IPS DF 4.7 (cell line): ENCODE measurements at regions not wholly inside any gene's neighbourhood (a gene's known extent, or its start where the extent isn't known, plus 50 kb on each side); places are given as distances from the start of the nearest gene placed in this dataset.
A peak's percentile ranks its signal among the peaks of the same experiment; 100 is the strongest.

ENCODE experiments used
- DNase-seq: peaks from one replicate; pipeline ENCODE4 v3.0.0-alpha.2; 2013; ENCODE audit warnings: low spot score; ENCODE audit errors: extremely low read depth

DNA sequence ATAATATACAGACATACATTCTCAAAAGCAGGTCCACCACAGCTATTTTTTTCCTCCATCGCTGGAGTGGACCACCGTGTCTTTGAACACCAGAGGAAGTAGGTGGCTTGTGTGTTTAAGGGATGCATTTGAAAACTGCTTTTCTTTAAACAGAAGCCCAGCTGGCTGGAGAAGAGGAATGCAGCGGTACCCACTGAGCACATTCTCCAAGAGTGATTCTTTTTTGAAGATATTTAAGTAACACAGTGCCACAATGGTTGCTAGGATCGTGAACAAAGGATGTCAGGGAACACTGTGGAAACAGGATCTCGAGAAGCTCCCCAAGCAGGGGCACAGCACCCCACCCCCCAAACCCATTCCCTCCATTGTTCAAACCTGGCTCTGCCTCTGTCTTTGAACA is 286.6 kb upstream of the PWP1 start:
- DNase-seq: no peak

DNA sequence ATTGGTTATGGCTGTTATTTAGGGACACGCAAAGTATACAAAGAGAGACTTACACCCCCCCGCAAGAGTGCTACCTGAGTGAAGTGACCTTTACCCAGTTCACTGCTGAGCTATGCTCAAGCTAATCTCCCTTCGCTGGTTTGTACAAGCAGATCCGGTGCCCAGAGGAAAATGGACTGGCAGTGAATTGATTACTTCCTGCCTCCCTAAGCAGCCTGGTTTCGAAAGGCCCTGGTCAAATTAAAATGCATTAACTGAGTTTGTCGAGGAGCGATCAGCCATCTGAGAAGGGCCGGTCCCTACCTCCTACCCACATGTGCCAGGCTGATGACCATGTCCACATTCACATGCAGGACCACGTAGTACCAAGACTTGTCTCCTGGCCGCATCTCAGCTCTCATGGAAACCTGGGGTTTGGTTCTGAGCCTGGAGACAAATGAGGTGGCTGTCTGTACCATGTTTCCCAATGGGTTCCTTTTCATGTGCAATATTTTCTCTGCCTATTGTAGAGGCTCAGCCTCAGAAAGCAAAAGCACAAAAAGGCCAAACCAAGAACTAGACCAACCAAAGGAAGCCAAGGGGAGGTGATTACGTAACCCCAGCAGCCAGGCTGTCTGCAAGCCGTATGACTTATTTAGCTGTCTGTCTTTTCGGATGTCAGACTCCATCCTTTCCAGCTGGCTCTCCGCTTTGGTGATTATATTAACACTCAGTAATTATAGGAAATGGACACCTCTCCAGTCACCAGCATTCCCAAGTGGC is 284.7 kb upstream of the PWP1 start:
- no peak for DNase-seq

DNA sequence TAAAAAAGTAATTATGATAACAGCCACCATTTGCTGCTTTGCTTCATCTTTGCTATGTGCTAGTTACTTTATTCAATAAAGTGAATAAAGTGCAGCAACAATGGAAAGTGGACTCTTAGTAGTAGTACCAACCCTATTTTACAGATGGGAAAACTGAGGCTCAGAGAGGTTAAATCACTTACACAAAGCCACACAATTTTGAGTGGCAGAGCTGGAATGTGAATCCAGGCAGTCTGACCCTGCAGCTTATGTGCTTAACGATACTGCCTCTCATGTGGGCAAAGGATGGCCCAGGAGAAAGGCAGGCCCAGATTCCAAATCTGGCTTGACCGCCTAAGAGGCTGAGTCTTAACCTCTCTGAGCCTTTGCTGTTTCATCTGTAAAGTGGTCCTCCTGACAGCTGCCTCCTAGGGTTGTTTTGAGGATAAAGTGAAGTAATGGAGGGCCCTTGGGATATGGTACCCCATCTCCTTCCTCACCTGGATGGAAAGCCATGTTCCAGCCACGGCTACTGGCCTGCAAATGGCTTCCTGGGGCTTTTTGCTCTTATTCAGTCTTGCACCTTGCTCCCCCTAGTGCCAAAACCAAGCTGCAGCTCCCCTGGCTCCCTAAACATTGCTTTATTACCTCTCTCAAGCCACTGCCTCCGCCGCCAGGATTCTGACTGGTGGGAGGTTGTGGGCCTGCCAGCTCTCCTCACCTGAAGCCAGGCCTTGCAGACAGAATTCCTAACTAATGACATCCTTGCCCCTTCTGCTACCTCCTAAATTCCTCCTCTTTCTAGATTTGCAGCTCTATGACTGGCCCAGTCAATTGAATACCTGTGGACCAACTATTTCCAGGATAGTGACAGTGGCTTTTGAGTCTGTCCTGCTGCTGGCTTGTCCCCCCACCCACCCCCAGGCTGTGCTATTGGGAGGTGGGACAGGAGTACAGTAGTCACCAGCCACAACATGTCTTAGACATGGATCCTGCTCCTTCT is 283.3 kb upstream of the PWP1 start:
- peak; percentile 62 for DNase-seq

DNA sequence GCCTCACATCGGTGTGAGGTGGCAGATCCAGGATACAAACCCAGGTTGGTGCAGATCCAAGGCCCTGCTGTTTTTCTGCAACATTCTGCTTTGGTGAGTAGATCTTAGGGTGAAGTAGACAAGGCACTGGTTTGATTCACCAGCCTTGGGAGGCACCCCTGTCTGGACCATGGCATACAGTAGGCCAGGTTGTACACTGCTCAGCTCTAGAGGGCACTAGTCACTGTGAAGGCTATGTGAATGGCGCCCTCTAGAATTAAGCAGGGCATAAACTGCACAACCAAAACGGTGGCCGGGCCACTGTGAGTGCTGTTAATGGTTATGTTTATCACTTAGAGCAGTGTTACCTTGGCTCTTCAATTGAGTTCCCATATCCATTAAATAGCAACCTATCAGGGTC is 280.6 kb upstream of the PWP1 start:
- no peak for DNase-seq

DNA sequence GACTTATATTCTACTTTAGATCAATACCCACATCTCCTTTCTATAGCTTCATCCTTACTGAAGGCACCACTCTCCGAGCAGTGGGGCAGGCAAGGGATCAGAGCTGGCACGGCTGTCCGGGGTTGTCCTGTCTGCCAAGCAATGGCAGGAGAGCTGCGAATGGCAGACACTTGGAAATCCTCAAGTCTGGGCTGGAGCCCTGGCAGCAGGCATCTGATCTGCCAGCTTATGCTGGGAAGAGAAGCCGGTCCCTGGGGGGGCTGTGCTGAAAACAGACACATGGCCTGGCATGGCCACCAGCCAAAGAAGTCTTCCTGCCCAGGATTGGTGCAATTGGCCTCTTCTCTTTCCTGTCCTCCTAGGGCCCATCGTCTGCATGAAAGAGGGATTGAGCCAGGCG is 280.2 kb upstream of the PWP1 start:
- DNase-seq: no peak

DNA sequence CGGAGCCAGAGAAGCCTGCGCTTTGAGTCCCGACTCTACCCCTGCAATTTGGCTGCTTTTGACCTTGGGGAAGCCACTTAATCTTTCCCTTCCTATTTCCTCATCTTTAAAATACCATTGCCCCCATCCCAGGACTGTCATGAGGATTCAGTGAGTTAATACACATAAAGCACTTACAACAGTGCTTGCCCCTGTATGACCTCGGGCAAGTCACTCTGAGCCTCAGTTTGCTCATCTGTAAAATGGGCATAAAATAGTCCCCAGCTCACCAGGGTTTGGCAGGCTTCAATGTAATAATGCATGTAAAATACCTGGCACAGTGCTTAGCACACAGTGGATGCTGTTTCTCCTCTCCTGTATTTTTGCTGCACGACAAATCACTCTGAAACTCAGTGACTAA is 278.7 kb upstream of the PWP1 start:
- DNase-seq: no peak

DNA sequence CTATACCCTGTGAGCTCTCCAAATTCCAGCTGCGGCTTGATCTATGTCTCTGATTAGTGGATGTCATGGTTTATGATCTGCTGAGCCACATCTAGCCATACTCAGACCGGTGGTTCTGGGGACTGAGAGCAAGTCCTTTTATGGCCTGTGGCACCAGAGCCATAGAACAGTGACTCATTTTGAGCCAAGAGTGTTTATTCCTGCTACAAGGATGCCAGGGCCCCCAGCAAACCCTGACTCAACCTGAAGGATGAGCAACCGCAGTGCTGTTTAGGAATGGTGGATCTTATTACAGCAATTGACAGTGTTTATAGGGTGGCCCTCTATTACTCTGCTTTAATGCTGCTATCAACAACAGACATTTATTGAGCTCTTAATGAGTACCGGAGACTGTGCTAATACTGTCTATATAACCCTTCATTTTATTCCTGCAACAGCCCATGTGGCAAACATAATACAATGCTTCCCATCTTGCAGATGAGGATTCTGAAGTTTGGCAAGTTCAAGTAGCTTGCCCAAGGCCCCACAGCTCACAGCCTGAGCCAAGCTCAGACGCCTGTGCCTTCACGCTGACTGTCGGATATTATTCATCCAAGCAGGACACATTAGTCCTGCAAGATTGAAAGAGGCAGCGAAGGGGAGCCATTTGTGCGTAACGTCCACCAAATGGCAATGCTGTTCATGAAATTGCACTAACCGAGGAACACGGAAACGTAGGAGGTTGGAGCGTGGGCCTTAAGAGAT is 273.6 kb upstream of the PWP1 start:
- DNase-seq: no peak

DNA sequence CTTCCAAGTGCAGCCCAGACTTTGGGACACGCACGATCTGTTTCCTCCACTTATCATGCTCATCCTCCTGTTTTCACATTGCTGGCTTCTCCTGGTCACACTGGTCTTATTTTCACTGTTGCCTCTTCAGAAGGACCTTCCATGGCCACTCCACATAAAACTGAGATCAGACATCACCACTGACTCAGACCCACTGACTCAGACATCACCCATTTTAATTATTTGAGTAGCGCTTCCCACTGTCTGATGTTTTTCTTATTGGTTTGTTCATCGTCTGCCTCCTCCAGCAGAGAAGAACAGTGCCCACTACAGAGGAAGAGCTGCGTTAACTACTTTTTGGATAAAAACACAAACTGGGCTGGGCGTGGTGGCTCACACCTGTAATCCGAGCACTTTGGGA is 270.5 kb upstream of the PWP1 start:
- DNase-seq: no peak

DNA sequence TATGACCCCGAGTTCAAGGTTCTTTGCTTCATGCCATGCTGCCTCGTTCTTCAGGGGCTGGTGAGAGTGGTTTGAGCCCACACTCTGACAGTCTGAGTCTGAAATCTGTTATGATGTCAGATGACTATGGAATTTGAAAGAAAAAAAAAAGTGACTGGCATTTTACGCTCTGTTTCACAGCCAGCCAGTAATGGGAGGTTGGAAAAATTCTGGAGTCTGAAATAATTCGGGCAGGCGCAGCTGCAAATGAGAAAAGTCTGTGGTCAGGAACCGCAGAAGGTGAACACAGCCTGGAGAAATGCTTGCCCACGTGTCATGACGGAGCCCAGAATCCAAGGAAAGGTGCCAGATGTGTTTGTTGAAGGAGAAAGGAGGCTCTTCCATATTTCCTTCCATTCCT is 269.8 kb upstream of the PWP1 start:
- DNase-seq: no peak

DNA sequence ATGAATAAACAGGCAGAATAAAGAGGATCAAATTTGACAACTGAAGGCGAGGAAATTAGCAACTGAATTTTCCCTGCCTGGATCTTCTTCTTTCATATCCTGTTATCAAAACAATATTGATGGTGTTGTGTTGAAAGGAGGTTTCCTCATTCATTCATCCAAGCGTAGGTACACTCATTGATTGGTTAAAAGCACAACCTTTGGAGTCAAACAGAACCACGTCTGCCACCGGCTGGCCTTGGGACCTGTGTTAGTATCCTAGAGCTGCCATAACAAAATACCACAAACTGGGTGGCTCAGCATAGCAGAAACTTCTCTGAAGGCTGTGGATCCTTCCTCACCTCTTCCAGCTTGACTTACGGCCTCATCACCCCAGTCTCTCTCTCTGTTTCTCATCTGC is 268.6 kb upstream of the PWP1 start:
- no peak for DNase-seq

DNA sequence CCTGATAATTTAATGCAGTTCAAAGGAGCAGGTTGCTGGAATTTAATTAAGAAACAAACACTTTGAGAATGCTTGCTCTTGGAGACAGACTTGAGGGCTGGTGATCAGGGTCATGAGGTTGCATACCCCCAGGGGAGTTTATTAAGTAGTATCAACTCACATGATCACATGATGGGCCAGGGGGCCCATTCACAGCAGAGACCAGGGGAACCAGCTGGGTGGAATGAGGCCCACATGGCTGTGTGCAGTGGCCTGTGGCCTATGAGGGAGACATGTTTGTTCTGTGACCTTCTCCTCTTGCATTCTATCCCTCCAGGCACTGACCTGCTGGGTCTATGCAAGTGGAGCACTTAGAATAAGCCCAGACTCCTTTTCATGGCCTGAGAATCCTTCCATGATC is 266.6 kb upstream of the PWP1 start:
- DNase-seq: no peak

DNA sequence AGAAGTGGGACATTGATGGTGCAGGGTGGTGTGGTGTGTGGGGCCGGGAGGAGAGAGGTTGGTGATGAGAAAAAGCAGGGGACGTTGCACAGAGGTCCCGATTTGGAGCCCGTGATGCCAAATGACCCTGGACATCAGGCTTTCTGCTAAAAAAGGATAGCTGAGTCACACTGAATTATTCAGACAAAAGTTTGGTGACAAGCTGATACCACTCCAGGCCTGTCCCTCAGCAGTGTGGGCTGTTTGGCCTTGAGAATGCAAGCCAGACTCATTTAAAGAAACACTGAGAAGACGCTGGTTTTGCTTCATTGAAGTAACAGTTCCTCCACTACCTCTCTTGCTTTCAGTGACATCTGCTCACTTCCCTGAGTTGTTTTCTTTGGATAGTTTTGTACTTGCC is 262.1 kb upstream of the PWP1 start:
- no peak for DNase-seq

DNA sequence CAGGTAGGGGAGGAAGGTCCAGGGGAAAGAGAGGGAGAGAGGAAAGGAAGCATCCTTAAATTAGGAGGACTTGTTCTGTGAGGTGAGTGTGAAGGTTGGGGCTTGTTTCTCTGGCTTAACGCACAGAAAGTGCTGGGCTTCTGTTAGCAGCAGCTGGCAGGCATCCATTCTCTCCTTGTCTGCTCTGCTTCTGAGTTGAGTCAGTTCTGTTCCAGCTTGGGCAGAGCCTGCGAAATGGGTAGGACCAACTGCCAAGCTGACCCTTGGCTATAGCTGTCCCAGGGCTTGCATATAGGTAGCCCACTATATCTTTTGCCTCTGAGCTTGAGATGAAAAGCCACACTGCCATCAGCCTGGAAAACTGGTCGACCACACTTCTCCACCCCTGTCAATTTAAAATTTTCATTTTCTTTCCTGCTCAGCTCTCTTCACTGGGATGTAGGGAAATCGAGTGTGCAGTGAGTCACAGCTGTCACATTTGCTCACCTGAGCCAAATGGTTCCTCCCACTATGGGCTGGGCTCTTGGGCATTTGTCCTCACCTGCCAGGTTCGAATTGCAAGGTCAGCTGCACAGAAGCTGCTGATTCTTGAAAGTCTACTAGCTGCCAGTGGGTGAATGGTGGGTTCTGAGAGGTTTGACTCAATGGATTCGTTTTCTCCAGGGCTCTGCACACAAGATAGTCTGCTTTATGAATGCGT is 256.4 kb upstream of the PWP1 start:
- no peak for DNase-seq

DNA sequence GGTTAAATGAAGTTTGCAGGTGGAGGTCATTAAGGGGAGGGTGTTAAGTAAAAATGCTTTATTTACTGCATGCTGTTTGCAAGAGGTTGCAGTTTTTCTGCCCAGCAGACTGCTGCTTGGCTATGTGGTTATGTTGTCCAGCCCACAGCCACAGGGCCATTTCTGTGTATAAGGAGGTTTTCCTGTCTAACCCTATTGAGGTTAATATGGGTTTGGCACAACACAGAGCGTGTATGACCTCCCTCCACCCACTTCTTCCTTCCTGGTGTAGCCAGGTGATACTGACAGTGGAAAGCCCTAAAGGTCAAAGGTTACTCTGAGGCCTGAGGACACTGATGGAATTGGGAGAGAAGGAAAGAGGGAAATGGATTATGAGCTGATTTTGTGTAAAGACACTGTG is 253.7 kb upstream of the PWP1 start:
- DNase-seq: no peak

DNA sequence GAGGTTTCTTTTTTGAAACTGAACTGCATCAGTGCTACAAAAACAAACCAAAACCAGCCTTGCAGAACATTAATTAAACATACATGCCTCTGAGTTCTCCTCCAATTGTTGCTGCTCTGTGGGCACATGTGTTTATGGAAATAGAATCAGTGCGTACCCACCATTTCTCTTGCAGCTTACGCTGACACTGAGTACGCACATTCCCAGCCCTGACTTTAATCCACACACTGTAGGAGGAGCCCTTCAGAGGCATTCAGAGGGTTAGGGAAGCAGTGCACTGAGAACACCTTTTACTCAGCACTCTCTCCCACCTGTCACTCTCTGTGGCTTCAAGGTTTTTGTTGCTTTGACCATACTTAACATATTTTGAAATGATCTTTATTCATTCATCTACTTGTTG is 250.5 kb upstream of the PWP1 start:
- DNase-seq: no peak

DNA sequence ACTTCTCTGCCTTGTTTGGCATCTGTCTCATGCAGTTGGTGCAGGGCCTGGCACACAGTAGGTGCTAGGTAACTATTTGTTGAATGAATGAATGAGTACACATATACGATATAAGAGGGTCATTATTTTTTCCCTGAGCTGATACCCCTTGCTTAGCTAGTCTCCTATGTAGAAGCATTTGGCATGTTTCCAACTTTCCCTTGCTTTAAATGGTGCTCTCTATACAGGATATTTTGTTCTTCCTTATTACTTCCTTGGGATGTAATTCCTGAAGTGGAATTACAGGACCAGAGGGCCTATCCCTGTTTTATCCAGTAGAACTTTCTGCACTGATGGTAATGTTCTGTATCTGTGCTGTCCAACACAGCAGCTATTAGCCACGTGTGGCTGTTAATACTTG is 250.1 kb upstream of the PWP1 start:
- no peak for DNase-seq

DNA sequence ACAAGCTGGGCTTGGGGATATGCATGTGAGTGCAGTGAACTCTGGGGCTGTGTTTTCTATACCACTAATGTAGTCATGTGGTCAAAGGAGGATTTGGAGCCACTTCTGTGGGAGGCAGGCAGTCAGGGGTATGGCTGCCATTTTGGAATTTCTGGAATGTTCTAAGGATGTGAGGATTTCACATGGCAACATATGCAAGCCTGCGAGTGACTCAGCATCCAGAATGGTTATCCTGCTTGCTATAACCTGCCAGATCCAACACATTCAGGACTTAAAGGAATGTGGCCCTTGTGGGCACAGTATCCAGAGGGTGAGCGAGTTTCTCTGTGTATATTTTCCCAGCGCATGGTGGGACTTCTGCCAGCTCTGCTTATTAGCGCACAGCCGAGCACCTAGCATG is 249.2 kb upstream of the PWP1 start:
- DNase-seq: peak; percentile 46

DNA sequence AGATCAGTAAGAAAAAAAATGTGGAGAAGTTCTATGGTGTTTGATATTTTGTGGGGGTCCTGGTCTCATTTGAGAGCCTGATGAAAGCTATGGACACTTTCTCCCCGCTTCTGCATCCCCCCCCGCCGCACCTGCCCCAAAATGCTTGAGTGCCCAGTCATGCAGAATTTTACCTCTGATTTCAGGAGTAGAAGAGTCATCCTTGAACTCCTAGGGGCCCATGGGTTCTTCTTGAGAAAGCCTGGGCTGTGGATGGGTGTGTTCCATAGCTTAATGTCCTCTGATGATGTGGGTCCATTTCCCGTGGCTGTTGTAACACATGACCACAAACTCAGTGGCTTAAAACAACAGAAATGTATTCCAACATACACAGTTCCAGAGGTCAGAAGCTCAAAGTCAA is 248.8 kb upstream of the PWP1 start:
- DNase-seq: no peak

DNA sequence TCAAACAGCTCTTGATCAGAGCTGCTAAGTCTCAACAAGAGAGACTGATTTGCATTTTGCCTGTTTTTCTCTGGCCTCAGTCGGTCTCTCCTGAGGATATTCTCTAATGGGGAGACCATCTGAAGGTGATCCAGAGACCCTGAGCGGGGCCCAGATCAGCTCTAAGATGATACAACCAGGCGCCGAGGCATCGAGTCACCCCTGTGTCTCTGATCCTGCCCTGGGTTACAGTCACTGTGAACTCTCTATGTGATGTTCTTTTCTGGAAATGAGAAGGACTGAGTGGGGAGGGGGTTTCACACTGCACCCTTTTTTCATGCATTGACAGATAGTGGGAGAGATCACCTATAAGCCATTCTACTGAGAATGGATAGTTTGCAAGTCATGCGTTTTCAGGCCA is 247.6 kb upstream of the PWP1 start:
- no peak for DNase-seq

DNA sequence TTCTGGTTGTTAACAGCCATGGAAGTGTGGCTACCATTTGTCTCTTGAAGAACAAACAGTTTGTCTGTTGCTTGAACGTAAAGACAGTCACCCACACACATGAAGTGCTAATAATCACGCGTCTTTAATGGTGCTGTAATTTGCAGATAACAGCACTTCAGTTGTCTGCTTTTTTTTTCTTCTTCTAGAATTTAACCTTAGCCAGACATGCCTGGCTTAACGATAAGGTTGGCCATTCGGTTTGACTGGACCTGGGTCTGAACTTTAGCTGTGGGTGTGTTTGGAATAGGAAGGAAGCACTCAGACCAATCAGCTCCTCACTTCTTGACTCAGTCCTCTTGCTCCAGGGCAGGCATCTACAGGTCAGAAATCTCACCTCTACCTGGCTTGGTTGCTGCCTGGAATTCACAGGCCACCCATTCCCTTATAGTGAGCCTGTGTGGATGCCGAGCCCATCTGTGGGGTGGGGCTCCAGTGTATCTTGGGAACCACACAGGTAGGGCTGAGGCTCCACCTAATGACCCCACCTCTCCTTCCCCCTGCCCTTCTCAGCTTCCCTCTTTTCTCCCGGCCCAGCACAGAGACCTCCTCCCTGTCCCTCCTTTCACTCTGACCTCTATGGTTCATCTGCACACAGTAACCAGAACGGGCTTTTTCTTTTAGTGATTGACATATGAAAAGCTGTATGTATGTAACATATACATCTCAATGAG is 246.4 kb upstream of the PWP1 start:
- DNase-seq: no peak

DNA sequence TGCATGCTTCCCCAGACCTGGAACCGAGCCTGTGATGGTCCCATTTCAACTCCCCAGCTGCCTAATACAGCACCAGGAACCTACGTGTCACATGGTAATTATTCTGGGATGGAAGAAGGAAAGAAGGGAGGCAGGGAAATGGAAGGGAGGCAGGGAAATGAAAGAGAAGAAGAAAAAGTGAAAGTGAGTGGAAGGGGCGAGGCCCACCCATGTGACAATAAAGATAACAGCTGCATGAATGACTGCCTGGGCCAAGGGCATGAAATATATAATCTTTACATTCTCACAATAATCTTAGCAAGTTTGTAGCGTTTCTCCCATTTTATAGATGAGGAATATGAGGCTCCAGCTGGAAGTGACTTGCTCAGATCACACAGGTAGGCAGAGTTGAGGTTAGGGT is 245.0 kb upstream of the PWP1 start:
- no peak for DNase-seq
